Body of pancreas (tissue), 4 donors: ENCODE measurements at regions not wholly inside any gene's neighbourhood (a gene's known extent, or its start where the extent isn't known, plus 50 kb on each side); places are given as distances from the start of the nearest gene placed in this dataset.

Experiments used
- CTCF ChIP-seq, 7 experiments: fragments of 450-650 bp in 4 of 7; fragments of 200-600 bp in 3 of 7; sonication (generic) in 3 of 7; IDR thresholded peaks; one replicate each; pipeline ENCODE4 v1.5.1; 2016 to 2019; ENCODE audit warnings: antibody characterized with exemption in 7 of 7
- POLR2A ChIP-seq, 3 donors: fragments of 450-650 bp; IDR thresholded peaks; one replicate each; pipeline ENCODE4 v1.6.1; 2016; ENCODE audit warnings: antibody characterized with exemption in 3 of 3, mild to moderate bottlenecking in 2 of 3

DNA sequence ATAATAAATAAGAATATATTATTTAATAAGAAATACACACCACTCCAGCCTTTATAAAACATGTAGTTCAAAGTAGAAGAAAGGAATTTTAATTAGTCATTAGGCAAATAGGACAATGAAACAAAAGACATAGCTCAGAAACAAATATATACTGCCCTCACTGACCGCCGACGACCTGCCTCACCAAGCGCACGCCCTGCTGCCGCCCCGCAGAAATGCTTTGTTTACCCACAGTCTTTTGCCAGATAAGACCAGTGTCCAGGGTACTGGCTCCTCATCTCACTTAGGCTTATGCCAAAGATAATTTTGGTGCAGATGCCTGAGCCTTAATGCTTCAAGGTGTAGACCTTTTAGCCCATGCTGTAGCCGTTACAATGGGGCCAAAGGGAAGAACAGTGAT lies 199.5 kb downstream of the HHIP start:
- TF ChIP-seq CTCF (IDR thresholded peaks at IDR 0.05): no peak
- TF ChIP-seq POLR2A (IDR thresholded peaks at IDR 0.05): no peak
